CD4-positive, alpha-beta T cell treated with Interleukin-4 for 4 hours (primary cell): ENCODE measurements at regions not wholly inside any gene's neighbourhood (a gene's known extent, or its start where the extent isn't known, plus 50 kb on each side); places are given as distances from the start of the nearest gene placed in this dataset.

Source experiments
- DNase-seq: peaks from one replicate; pipeline ENCODE4 v3.0.0-alpha.2; 2020

DNA sequence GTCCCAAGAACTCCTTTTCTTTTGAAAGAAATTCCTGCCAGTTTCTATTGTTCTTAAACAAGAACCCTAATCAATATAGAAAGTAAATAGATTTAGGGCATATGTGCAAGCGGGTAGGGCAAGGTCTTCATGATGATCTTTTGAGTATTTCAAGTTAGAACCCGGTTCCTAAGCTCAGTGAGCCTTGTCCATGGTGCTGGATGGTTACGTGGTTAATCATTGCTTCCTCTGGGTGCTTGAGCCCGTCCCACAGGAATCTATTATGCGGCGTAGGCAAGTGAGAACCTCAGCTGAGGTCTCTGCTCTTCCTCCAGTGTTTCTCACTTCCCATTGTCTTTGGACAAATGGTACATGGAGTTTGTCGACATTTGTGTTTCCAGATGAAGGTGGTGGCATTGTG, 580.8 kb upstream of the EEF2KMT start:
- DNase-seq: no peak

DNA sequence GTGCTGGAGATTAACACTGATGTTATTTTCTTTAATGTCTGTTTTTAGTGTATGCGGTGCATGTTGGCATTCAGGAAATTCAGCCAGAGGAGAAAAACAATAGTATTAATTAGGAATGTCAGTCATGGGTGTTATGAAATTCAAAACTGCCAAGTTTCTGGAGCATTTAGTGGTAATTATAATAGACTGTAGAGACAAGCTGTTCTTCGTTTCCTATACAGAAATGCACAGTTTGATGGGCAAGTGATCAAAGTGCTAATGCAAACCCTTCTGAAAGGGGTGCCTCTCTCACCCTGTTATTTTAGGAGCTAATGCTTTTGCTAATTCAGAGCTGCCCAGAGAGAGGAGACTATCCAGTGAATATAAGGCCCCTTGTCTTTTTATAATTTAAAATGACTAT, 573.8 kb upstream of the EEF2KMT start:
- DNase-seq: no peak

DNA sequence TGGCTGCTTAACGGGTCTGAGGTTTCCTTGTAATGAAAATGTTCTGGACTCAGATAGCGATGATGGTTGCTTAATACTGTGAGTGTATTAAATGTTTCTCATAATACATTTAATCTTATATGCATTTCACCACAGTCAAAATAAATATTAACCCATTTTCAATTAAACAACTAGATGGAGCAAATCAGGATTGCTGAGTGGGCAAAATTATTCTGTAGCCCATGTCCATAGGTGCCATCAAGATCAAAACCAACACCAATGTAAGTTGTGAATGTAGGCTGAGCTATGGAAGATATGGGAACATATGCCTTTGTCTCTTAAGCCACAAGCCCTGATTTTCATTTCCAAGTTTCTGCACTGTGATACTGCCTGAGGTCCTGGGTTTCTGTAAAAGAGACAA, 572.6 kb upstream of the EEF2KMT start:
- DNase-seq: no peak

DNA sequence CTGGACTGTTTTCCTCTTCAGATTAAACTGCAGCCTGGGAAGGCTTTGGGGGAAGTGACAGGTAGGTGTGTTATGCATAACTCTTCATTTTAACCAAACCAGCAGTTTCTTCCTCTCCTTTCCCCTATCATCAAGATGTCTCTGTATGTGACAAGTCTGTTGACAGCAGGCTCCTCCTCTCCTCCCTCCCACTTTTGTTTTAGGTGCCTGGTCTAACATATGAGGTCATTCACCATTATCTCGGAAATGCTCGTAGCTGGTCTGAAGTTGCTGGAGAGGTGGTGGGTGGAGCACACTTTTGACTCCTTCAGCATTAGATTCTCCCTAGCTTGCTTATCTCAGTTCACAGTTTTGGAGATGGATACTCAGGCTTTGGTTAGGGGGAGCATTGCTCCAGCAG, 571.0 kb upstream of the EEF2KMT start:
- DNase-seq: no peak

DNA sequence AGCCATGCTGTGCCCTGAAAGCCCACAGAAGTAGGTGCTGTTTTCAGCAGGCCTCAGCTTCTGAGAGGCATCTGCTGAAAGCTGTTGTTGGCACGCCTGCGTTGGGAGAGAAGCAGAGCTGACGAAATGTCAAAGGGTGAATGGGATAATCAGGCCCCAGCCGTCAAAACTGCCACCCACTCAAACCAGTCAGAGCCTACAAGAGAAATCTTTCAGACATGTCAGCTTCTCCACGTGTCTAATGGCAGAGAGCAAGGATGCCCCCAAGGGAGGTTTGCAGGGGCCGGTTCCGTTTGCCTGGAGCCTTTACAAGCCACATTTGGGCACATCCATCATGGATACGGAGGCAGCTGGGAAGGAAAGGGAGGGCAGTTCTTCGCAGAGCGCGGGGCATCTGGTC, 568.2 kb upstream of the EEF2KMT start:
- no peak for DNase-seq

DNA sequence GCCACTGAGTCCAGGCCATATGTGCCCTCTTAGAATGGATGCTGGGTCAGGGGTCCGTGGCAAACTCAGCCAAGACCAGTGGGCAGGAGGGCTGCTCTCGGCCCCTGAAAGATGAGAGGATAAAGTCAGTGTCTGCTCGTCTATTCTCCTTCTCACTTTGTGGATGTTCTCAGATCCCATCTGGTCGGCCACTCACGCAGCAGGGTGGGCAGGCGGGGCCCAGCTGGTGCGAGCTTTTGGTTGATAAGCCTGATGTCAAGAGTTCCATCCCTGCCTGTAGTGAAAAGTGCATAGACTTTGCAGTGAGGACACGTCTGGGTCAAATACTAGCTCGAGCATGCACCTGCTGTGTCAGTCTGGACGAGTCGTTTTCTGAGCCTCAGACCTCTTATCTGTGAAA, 556.2 kb upstream of the EEF2KMT start:
- no peak for DNase-seq

DNA sequence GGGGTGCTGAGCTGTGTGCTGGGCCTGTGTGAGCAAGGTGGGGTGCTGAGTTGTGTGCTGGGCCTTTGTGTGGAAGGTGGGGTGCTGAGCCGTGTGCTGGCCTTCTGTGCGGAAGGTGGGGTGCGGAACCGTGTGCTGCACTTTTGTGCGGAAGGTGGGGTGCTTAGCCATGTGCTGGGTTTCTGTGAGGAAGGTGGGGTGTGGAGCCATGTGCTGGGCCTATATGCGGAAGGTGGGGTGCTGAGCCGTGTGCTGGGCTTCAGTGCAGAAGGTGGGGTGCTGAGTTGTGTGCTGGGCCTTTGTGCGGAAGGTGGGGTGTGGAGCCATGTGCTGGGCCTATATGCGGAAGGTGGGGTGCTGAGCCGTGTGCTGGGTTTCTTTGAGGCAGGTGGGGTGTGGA, 555.4 kb upstream of the EEF2KMT start:
- no peak for DNase-seq

DNA sequence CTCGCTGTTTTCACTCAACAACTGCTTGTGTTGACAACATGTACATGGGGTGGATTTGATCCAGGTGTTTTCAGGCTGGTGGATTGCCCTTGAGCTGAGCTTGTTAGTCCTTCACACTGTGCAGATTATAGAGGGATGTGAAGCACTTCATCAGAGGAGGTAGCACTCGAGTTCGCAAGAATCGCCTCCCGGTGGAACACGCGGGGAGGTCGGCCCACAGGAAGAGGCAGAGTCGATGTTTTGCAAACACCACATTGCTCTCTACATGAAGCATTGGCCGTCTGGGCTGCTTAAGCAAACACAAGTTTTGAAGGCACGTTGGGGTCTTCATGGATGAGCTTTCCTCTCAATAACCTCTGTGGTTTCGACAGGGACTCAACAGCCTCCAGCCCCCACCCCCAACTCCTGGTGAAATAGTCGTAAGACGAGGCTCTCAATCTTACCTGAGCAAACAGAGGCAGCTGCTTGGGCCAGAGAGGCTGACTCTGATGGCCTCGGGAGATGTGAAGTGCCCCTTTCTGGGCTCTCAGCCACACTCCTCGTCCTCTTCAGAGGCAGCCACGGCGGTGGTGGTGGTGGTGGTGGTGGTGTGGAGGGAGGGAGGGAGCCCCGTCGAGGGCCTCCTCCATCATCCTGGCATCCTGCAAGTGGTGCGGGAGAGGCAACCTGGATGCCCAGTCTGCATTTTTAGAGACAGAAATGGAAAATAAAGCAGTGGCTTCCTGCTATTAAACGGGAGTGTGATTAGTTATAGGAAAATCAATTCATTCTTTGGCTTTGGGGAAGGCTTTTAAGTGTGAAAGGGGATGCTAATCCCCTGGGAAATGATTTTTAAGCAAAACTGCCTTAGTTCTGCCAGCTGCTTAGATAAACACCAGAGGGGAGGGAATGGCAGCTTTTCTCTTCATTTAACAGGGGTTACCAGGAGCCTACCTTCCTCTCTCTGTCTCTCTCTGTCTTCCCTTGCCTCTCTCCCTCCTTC, 552.5 kb upstream of the EEF2KMT start:
- no peak for DNase-seq

DNA sequence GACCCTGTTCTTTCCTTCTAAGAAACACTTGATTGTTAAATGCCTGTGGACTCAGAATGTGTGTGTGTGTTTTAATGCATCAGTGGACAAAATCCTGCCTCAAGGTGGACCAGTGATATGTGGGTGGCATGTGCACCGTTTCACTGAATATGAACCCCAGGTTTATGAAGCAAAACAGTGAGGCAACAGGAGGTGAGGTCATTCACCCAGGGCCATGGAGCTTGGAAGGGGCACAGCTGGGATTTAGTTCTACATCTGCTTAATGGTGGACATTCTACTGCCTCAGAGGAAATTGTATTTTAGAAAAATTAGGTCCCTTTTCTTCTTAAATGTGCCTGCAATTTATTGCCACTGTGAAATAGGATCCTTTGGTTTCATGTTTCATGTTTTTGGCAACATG, 549.5 kb upstream of the EEF2KMT start:
- DNase-seq: no peak

DNA sequence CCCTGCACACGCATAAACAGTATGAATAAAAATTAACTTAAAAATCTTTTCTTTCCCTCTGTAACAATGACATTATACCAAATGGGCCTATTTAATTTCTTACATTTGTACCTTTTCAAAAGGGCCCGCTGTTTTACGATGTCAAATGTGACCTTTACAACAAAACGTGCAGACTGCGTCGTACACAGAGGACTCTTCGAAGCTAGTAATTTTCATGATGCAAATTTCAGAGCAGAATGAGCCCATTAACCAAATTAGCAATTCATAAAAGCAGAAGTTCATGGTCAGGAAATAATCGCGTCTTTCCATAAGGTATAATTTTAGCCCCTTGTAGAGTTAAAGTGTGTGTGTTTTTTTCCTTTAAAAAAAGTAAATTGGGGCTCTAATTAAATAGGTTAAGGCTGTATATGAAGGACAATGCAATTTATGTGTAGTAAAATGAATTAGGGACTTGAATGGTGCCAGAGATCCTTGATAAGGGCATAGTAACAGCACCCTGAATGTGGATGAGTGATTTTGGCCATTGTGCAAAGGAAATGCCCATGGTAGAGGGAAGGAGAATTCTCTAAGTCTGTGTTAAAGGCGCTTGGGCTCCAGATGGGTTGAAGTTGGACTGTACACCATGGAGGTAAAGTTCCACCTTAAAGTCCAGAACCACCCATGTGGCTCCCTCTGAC, 546.4 kb upstream of the EEF2KMT start:
- no peak for DNase-seq

DNA sequence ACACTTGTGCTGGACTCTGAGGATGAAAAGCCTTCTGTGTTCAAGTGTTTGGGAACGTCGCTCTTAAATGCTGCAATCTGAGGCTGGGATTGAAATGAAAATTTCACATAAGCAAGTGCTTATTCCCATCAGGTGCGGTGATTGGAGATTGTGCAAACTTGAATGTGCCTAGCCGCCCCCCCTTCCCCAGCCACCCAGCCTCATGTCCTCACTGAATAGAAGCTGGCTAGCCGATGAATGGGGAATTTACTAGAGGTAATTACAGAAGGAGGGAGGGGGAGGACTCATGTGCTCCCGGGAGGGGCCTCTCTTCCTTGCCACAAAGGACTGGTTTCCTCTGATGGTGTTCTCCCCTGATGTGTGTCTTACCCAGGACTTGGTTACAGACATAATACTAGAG, 544.8 kb upstream of the EEF2KMT start:
- no peak for DNase-seq

DNA sequence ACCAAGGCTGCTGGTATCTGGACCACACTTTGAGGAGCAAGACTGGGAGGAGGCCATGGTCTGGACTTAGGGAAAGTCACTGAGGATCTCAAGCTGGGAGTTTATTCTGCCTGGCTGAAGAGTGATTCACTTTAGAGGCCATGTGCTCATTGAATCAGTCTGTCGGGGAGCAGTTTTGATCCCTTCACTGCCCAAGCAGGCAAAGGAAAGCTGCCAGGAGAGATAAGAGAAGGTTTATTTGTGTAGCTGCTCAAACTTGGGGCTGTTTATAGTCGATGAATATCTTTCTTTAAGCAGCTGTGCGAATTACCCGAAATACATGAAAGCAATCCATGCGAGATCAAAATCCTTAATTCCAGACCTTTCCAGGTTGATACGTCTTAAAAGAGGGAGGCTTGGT, 544.4 kb upstream of the EEF2KMT start:
- no peak for DNase-seq

DNA sequence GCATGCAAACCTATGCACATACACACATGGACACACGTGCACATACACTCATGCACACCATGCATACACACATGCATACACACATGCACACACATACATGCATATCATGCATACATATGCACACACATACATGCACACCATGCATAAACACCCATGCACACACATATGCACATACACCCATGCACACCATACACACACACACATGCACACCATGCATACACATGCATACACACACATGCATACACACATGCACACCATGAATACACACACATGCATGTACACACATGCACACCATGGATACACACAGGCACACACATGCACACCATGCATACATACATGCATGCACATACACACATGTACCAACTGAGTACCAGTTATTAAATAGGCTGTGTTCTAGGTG, 543.3 kb upstream of the EEF2KMT start:
- no peak for DNase-seq

DNA sequence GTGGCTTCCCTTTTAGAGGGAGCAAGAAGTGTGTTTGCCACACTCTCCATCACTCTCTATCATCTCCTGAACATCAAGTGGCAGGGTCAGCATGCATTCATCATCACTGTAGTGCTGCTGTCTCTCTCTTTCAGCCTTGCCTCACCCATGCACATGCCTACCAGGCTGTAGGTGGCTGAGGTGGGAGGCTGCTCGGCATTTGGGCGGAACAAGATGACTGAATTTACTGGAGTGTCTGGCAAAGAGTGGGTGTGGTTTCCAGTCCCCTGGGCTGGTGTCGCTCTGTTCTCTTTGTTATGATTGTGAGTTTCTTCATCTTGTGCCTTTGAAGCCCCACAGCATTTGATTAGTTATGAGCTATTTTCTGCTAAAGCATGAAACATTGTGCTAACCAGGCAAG, 541.9 kb upstream of the EEF2KMT start:
- no peak for DNase-seq

DNA sequence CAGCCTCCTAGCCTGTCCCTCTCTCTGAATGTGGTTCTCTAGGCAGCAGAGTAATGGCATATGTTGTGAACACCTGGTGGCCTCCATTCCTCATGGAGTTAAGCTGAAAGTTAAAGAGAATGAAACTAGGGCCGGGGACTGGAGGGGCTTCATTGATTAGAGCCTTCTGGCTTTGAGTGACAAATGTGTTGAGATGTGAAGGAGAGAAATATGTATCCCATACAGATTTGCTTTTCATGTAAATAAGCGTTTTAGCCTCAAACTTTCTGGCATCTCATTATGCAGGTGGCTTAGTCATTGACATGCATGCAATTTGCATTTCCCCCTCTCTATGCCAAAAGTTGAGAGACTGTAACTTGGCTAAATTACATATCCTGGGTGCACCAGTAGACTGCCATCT, 537.7 kb upstream of the EEF2KMT start:
- DNase-seq: no peak

DNA sequence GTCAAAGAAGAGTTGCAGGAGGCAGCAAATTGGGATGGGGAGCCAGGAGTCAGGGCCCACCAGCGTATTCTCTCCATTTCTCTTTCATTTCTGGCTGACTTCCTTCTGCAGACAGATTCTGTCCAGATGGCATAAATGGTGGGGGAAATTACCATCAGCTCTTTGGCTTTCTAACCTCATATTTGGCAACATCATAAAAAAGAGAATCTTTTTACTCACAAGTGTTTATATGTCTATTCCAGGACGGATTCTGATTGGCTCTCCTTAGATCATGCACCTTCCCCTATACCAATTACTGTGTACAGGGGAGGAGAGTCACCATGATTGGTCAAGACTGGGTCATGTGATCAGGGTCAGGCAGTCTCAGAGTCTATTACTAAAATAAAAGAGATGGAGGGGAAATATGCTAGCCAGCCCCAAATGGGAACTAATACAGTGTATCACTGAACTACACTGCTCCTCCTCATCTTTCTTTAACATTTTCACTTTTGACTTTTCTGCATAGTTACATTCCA, 537.1 kb upstream of the EEF2KMT start:
- no peak for DNase-seq

DNA sequence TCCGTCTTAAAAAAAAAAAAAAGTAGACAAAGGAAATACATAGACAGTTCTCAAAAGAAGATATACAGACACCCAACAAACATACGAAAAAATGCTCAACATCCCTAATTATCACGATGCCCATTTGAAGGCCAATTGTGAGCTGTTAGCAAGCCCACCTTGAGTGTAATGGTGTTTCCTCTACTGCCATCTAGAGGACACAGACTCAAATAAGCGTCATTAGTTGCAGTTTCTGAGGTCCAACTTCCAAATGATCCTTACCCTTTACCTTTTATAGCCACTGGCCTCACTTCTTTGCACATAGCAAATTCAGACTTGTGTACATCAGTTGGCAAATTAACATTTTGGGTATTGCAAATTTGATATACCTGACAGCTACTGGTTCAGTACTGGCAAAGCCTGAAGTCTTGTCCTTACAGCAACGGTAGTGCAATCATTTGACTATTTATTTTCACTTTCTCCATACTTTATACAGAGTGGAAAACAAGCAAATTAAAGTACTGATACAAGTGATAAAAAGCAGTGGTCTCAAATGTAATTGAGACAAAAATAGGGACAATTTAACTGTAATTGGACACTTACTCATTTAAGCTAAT, 536.3 kb upstream of the EEF2KMT start:
- DNase-seq: no peak

DNA sequence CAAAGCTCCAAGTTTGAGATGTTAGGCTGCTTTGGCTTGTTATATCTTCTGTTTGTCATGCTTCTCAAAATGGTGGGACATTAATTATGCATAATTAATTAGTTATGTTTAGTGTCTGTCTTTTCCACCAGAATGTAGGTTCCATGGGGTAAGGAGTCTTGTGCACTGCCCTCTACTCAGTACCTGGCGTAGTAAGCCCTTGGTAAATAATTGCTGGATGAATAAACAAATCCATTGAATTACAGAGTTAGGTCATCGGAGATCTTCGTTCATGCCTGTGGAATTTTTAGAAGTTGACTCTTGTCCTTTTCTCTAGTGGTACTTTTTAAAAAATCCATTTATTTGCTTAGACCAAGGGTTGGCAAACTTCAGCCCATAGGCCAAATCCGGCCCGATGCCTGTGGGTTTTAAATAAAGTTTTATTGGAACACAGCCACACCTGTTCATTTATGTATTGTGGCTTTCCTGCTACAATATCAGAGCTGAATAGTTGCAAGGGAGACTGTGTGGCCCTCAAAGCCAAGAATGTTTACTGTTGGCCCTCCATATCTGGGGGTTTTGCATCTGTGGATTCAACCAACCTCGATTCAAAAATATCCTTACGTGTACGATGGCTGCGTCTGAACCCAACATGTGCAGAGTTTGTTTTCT, 524.8 kb upstream of the EEF2KMT start:
- DNase-seq: no peak

DNA sequence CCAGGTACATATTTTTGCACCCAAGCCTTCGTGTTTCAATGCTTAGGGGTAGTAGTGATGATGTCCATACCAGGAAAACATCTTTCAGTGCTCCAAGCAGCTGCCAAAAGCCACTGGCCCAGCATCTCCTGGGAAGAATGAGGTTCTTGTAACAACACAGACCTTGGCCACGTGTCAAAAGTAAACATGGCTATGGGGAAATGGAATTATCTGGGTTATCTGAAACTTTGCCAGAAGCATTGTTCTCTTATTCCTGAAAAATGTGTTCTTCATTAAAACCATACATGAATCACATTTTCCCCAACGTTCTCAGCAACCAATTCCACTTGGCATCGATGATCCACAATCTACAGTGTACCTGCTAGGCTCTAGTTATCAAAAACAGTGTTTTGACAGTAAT, 524.2 kb upstream of the EEF2KMT start:
- DNase-seq: no peak

DNA sequence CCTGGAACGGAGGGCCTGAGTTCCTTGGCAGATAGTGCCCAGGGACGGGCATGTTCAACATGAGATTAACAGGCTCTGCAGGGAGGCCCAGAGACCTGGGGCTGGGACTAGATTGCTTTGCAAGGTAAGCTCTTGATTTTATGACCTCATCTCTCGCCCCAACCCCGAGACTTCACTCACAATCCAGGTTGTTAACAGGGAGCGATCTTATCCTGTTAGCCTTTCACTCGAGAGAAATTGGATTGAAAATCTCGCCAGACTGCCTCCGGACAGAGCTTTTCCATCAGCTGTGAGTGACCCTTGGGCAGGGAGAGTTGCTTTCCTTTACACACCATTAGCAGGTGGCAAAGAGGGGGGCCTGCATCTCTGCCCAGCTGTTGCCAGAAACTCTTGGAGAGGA, 521.7 kb upstream of the EEF2KMT start:
- no peak for DNase-seq

DNA sequence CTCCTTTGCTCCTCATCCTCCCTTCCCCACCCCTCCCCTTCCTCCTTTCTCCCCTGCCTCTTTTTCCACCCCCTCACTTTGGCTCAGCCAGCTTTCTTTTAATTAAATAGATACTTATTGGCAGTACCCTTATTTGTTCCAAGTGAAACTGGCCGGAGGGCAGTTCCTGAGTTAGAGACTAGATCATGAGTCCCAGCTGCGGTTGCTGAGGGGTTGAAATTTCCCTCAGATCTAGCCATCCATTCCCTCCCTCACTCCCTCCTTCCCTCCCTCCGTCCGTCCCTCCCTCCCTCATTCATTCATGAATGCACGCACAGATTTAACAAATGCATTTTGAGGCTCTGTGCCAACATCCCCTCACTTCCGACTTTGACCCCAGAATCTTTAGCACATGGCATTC, 519.2 kb upstream of the EEF2KMT start:
- no peak for DNase-seq

DNA sequence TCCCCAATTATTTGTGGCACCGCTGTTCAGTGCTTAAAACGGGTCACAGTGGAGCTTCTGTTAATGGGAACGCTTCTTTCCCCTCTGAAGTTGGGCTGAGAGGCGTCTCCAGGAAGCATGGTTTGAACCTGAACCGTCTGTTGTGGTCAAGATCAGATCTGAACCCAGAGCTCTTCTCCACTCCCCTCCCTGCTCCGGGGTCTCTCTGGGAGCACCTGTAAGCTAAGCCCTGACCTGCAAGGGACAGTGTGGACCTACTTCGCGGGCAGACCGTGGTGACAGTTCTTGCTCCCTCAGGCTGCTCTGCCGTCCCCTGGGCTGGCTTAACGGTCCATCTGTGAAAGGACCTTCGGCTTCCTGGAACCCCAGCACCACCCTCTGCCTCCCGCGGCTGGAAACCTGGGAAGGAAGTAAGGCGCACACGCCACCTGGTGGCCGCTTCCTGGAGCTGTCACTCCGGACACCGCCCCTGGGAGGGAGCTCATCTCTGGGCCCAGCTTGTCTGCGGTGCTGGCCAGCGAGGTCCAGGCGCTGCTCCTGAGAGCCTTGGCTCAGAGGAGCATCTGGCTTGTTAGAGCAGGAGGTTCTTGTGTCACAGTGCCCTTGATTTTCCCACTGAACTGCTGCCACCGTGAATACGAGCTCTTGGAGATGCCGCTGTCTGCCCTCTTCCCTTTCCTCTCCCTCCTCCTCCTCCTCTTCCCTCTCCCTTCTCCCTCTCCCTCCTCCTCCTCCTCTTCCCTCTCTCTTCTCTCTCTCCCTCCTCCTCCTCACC, 518.5 kb upstream of the EEF2KMT start:
- DNase-seq: no peak

DNA sequence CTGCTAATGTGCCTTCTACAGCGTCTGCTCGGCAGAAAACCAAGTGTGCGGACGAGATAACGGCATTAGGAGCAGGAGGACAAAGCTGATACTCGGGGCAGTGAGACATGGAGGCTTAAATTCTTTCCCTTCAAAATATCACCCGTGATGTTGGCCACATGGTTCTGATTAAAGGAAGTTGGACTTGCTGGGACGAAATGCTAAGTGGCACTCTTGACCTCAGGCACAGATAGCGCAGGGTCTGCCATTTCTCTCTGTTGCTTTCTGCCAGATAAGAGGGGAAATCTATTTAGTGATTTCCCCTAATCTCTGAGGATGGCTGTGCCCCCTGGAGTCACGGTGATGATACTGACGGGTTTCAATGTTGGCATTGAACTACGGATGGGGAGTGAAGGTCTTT, 509.6 kb upstream of the EEF2KMT start:
- no peak for DNase-seq
